SJCRH30 (cell line): ENCODE measurements at regions not wholly inside any gene's neighbourhood (a gene's known extent, or its start where the extent isn't known, plus 50 kb on each side); places are given as distances from the start of the nearest gene placed in this dataset.
"Not testable (repeated sequence)": the region's sequence is repeated elsewhere in the genome, so short reads cannot be mapped to it uniquely, and the experiment has no call there.

Experiments
- DNase-seq, 2 experiments: peaks; one replicate each; pipeline ENCODE4 v3.0.0-alpha.2; 2015 to 2020
- H3K27ac ChIP-seq: fragments of 250-450 bp; sonication (Bioruptor Pico); 2 replicates; pipeline ENCODE4 v1.5.1; 2020; ENCODE audit warnings: mild to moderate bottlenecking, moderate library complexity
- H3K27me3 ChIP-seq: fragments of 250-450 bp; sonication (Bioruptor Pico); 2 replicates; pipeline ENCODE4 v1.5.1; 2020; ENCODE audit warnings: mild to moderate bottlenecking, moderate library complexity
- H3K36me3 ChIP-seq: fragments of 250-450 bp; sonication (Bioruptor Pico); 2 replicates; pipeline ENCODE4 v1.5.1; 2020; ENCODE audit warnings: mild to moderate bottlenecking, moderate library complexity
- H3K4me1 ChIP-seq: fragments of 250-450 bp; sonication (Bioruptor Pico); 2 replicates; pipeline ENCODE4 v1.5.1; 2020; ENCODE audit warnings: mild to moderate bottlenecking, moderate library complexity
- H3K4me3 ChIP-seq: fragments of 250-450 bp; sonication (Bioruptor Pico); 2 replicates; pipeline ENCODE4 v1.5.1; 2020; ENCODE audit warnings: mild to moderate bottlenecking, moderate library complexity
- H3K9me3 ChIP-seq: fragments of 250-450 bp; sonication (Bioruptor Pico); replicated peaks from 2 replicates; pipeline ENCODE4 v1.5.1; 2020; ENCODE audit warnings: mild to moderate bottlenecking, moderate library complexity

GRCh38 chr13:30837227-30838159 is 68.6 kb upstream of the MEDAG start:
- no peak overlapping the region for H3K27ac ChIP-seq
- H3K4me1 ChIP-seq = peaks cover 32% of the 10 kb centered on the region
- no peaks in the 10 kb centered on the region for H3K27me3 ChIP-seq
- H3K4me3 ChIP-seq = no peak overlapping the region
- 0 out of 2 replicates have a peak, but pooled peaks cover 3% of the 10 kb centered on the region for H3K9me3 ChIP-seq
- no peak for DNase-seq
- no peaks in the 10 kb centered on the region for H3K36me3 ChIP-seq

- H3K4me3 ChIP-seq, H3K27me3 ChIP-seq, H3K9me3 ChIP-seq, H3K27ac ChIP-seq, H3K36me3 ChIP-seq, DNase-seq: not testable (repeated sequence)
- H3K4me1 ChIP-seq = peaks cover 15% of the 10 kb centered on the region
Observed at GRCh38 chr13:30839636-30840035, 66.4 kb upstream of the MEDAG start.

GRCh38 chr13:30840515-30840914 is 65.6 kb upstream of the MEDAG start:
- no peak for DNase-seq
- Histone ChIP-seq H3K36me3 (no peaks in the 10 kb centered on the region), H3K9me3 (peaks cover 3% of the 10 kb centered on the region; the same call in 1 of the 2 replicates), H3K27ac (no peak overlapping the region), H3K4me1 (peaks cover 11% of the 10 kb centered on the region), H3K4me3 (no peak overlapping the region), H3K27me3 (no peaks in the 10 kb centered on the region)

- H3K27me3 ChIP-seq = no peaks in the 10 kb centered on the region
- H3K4me3 ChIP-seq = no peak overlapping the region
- no peak for DNase-seq
- peaks cover 7% of the 10 kb centered on the region; the same call in 1 of the 2 replicates for H3K4me1 ChIP-seq
- H3K36me3 ChIP-seq = no peaks in the 10 kb centered on the region
- H3K27ac ChIP-seq = no peak overlapping the region
- H3K9me3 ChIP-seq = peaks cover 3% of the 10 kb centered on the region; the same call in 1 of the 2 replicates
Observed at GRCh38 chr13:30841154-30841553, 64.9 kb upstream of the MEDAG start.

- H3K4me1 ChIP-seq = peaks cover 11% of the 10 kb centered on the region; the same call in 1 of the 2 replicates
- no peak overlapping the region for H3K4me3 ChIP-seq
- peaks cover 3% of the 10 kb centered on the region; the same call in 1 of the 2 replicates for H3K9me3 ChIP-seq
- no peaks in the 10 kb centered on the region for H3K36me3 ChIP-seq
- no peak overlapping the region for H3K27ac ChIP-seq
- H3K27me3 ChIP-seq = no peaks in the 10 kb centered on the region
- no peak for DNase-seq
Observed at GRCh38 chr13:30843548-30843947, 62.5 kb upstream of the MEDAG start.

GRCh38 chr13:30844548-30845296 is 61.3 kb upstream of the MEDAG start:
- Histone ChIP-seq H3K27ac (no peak overlapping the region), H3K36me3 (no peaks in the 10 kb centered on the region), H3K9me3 (peaks cover 3% of the 10 kb centered on the region; the same call in 1 of the 2 replicates), H3K27me3 (no peaks in the 10 kb centered on the region), H3K4me3 (no peak overlapping the region), H3K4me1 (peaks cover 14% of the 10 kb centered on the region; the same call in 1 of the 2 replicates)
- DNase-seq = peak; percentile 34 to 56

- peaks cover 3% of the 10 kb centered on the region; the same call in 1 of the 2 replicates for H3K9me3 ChIP-seq
- no peak overlapping the region for H3K4me3 ChIP-seq
- no peaks in the 10 kb centered on the region for H3K27me3 ChIP-seq
- peak in 1 of 2 experiments; percentile 24 for DNase-seq
- H3K4me1 ChIP-seq = peaks cover 14% of the 10 kb centered on the region; the same call in 1 of the 2 replicates
- no peak overlapping the region for H3K27ac ChIP-seq
- no peaks in the 10 kb centered on the region for H3K36me3 ChIP-seq
Observed at GRCh38 chr13:30845297-30846214, 60.5 kb upstream of the MEDAG start.

- Histone ChIP-seq H3K27me3 (no peaks in the 10 kb centered on the region), H3K4me3 (no peak overlapping the region), H3K4me1 (peaks cover 14% of the 10 kb centered on the region; the same call in 1 of the 2 replicates), H3K27ac (no peak overlapping the region), H3K36me3 (no peaks in the 10 kb centered on the region), H3K9me3 (no peaks in the 10 kb centered on the region; the same call in 1 of the 2 replicates)
- no peak for DNase-seq
Observed at GRCh38 chr13:30846311-30846710, 59.8 kb upstream of the MEDAG start.

- Histone ChIP-seq H3K27me3 (no peaks in the 10 kb centered on the region), H3K36me3 (no peaks in the 10 kb centered on the region), H3K4me3 (no peak overlapping the region), H3K4me1 (peaks cover 16% of the 10 kb centered on the region; the same call in 1 of the 2 replicates), H3K27ac (no peak overlapping the region), H3K9me3 (no peaks in the 10 kb centered on the region; the same call in 1 of the 2 replicates)
- DNase-seq = no peak
Observed at GRCh38 chr13:30846866-30847265, 59.2 kb upstream of the MEDAG start.

- Histone ChIP-seq H3K4me1 (peaks cover 22% of the 10 kb centered on the region), H3K36me3 (no peaks in the 10 kb centered on the region), H3K27ac (peak overlapping the region; percentile 83), H3K4me3 (peak overlapping the region; percentile 48), H3K27me3 (no peaks in the 10 kb centered on the region), H3K9me3 (no peaks in the 10 kb centered on the region; the same call in 1 of the 2 replicates)
- peak; percentile 81 to 89 for DNase-seq
Observed at GRCh38 chr13:30847650-30848307, 58.3 kb upstream of the MEDAG start.

GRCh38 chr13:30848332-30849027 is 57.6 kb upstream of the MEDAG start:
- H3K27ac ChIP-seq = peak overlapping the region; percentile 83

GRCh38 chr13:30849611-30850010 is 56.5 kb upstream of the MEDAG start:
- Histone ChIP-seq H3K4me1 (peaks cover 30% of the 10 kb centered on the region), H3K4me3 (no peak overlapping the region), H3K36me3 (no peaks in the 10 kb centered on the region), H3K27ac (no peak overlapping the region), H3K27me3 (no peaks in the 10 kb centered on the region), H3K9me3 (no peaks in the 10 kb centered on the region)
- DNase-seq = no peak

More at GRCh38 chr13:30848332-30849027, 57.6 kb upstream of the MEDAG start:
- Histone ChIP-seq H3K36me3 (no peaks in the 10 kb centered on the region), H3K4me1 (peaks cover 28% of the 10 kb centered on the region), H3K4me3 (peak overlapping the region; percentile 48), H3K9me3 (no peaks in the 10 kb centered on the region), H3K27me3 (no peaks in the 10 kb centered on the region)
- no peak for DNase-seq

GRCh38 chr13:30850204-30850866 is 55.7 kb upstream of the MEDAG start:
- DNase-seq = no peak
- Histone ChIP-seq H3K27me3 (no peaks in the 10 kb centered on the region), H3K4me1 (peaks cover 27% of the 10 kb centered on the region), H3K4me3 (no peak overlapping the region), H3K27ac (no peak overlapping the region), H3K9me3 (no peaks in the 10 kb centered on the region), H3K36me3 (no peaks in the 10 kb centered on the region)
